ENCODE measurements at regions not wholly inside any gene's neighbourhood (a gene's known extent, or its start where the extent isn't known, plus 50 kb on each side); places are given as distances from the start of the nearest gene placed in this dataset.

DNA sequence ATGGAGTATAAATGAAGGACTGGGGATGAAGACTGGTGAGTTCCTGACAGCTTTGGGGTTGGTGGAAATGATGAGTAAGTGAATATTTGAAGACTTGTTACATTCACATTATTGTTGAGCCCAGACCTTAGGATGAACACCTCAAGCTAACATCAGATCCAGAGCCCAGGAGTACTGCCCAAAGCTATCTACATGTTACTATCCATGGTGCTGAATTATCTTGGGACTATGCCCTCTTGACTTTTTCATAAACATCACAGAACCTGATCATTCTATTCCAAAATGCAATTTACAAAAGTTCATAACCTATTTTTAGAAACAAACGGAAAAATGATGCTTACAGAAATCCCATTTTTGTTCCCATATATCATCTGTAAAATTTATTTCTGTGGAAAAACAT lies 613.3 kb downstream of the TUSC7 start:
- DNase-seq: no peak

DNA sequence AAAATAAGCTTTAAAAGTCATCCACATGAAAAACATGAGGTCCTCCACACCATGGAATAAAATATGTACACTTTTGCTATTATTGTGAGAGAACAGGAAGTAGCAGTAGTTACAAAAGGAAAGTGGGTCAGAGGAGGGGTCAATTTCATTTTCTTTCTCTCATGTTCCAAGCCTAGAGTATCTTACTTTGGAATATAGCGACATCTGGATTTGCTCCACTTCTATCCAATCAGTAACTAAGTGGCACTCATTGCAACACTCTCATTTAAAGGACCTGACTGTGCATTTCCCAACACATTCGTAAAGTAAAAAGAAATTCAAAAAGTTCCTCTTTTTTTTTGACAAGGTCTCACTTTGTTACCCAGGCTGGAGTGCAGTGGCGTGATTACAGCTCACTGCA lies 637.3 kb downstream of the TUSC7 start:
- no peak for DNase-seq

DNA sequence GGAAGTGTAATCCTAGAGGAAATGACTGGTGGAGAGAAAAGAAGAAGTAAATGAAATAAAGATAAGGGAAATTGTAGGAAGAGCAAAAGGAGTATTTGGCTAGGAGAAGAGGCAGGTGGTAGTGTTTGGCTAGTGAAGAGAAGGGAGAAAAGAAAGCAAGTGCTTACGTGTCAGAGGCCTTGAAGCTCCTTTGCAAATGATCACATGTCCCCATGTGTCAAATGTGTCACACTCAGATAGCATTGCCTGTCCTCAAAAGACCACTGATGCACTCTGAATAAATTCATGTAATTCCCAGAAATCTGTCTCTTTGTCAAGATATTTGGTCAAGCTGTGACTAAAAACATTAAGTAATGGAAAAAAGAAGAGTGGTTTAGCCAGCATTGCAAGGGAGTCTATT lies 639.3 kb downstream of the TUSC7 start:
- no peak for DNase-seq

DNA sequence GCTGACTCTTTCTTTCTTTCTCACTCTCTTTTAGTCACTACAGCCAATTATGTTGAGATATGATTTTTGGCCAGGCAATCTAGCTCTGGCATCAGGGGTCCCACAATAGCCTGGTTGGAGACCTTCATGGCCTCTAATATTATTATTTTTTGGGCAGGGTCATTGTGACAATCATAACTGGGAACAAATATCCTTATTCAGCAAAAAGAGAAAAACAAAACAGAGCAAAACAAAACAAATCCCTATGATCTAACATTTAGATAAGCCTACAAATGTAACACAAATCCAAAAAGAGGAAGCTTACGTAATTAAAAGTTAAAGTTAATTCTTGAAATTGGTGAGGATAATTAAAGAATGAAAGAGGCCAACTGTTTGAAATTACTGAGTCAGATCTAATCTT lies 640.0 kb downstream of the TUSC7 start:
- no peak for DNase-seq

DNA sequence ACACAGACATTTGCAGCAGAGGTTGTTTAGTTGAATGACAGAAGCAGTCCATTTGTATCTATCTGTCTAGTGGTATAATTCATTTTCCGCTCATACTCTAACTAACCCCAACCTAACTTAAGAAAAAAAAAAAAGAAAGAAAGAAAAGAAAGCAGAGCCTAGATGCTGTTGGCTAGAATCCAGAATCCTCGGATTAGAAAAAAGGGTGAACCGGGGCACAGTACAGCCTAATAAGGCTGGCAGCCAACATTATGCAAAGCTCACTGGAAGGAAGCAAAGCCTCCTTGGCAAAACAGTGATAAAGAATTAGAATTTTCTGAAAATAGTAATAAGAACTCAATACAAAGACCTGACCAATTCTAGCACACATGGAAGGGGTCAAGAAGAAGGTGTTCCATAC lies 640.8 kb downstream of the TUSC7 start:
- no peak for DNase-seq

DNA sequence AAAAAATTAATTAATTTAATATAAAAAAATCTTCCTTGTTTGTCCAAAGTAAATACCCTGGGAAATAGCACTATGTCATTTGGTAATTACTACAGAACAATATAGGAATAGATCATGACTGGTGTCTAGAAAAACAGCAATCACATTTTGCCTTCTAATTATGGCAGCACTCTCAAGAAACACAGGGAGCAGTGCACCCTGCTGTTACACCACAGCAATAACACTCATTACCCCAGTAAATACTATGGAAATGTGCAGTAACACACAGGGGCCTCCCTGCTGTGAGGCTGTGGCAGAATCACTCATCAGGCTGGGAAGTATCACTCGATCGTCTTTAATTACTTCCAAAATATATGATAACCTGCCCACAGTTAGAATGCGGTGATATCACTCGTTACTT lies 646.0 kb downstream of the TUSC7 start:
- DNase-seq: peak; percentile 38

DNA sequence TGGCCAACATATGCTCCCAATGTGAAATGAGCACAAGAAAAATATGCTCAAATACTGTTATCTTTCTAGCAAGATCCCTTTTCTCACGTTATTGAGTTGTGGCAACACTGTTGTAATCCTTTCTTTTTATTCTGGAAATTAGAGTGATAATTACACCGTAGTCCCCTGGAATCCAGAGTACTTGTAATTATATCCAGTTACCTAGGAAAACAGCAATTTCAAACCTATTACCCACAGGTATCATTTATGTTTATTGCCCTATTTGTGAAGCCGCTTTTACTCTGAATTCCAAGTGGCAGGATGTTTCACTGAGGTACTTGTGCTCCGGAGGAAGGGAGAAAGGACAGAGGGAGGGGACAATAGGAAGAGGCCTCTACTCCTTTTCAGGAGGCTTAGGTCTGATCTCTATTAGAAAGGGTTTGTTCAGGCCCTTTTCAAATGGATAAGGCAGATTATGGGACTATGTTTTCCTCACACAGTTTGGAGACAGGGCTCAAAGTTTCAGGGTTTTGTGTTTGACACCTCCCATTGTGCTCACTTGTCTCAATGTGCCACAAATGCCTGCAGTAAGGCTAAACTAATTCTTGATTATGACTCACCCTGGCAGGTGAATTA lies 646.6 kb downstream of the TUSC7 start:
- peak; percentile 17 for DNase-seq

DNA sequence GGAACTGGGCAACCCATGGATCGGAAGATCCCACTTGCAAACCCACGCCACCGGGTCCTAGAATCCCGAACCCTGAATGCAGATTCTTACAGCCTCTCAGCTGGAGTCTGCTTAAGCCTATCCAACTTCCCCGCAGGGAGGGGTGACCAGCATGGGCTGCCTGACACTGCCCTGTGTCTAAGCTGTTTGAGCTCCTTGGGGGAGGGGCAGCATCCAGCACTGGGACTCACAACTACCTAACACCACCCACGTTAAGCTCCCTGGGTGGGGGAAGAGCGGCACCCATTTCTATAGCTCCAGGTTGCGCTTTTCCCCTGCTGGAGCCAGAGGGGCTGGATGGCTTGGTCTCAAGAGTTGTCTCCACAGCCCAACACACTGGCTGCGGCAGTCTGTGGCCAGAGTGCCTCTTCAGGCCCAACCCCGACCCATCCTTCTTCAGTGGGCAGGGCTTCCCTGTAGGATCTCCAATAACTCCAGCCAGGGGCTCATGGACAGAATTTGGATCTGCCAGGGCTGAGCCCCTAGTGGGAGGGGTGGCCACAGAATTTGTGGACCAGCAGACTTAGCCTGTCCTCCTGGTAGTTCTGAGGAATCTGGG lies 649.2 kb downstream of the TUSC7 start:
- DNase-seq: no peak

DNA sequence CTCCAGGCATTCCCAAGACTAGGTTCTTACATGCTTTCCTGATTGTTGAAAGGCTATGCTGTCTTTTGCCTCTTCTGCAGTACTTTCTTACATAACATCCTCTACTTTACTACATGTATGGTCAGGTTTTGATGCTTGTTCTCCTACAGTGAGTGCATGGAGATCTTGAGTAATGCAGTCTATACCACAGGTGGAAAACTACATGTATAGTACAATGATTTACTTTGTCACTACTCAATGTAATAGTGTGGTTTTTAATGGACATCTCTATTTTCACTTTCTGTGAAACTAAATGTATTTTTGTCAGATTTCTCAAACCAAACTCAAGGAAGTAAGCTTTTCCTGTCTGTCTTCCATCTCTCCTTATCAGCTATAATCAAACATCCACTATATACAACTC lies 657.0 kb downstream of the TUSC7 start:
- no peak for DNase-seq

DNA sequence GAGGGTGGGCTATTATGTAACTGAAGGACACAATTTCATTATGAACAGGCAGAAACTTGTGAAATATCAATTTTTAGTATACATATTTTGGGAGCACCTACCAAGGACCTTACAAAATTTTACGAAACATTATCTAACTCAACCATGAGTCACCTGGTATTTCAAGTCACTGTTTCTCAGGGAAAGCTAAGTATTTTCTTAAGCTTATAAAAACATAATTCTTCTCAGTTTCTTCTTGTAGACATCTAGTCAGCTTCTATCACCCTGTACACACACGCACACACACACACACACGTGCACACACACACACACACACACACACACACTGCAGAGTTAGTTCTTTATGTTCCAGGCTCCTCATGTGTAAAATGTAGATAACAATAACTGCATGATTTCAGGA lies 658.3 kb downstream of the TUSC7 start:
- DNase-seq: no peak

DNA sequence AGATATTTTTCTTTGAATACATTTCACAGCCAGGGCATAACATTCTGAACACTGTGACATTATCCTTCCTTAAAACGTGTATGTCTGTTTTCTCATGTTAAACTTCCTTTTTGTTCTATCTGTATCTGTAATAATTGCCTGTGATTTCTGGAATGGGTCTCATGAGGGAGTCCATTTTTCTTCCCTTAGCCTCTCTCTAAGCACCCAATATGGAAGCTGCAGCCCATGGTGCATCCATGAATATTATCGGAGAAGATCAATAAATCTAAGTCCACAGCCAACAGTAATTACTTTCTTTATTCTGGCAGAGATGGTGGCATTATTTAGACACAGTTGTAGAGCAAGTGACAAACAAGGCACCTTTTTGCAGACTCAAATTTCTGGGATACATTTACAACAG lies 671.1 kb downstream of the TUSC7 start:
- no peak for DNase-seq

DNA sequence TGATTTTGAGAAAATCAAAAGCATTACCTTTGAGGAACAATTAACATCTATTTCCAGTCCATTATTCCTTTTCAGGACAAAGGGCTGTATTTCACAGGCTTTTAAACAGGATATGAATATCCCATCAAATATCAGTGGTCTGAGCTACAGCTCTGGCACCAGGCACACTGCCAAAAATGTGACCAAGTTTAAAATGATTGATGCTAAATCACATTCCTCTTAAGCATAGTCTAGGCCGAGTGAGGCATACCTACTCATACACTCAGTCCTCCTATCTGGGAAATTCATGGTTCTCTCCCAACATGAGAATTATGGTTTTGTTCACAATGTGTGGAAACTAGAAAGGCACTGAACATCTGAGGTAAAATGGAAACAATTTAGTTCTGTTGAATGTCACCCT lies 683.5 kb downstream of the TUSC7 start:
- no peak for DNase-seq

DNA sequence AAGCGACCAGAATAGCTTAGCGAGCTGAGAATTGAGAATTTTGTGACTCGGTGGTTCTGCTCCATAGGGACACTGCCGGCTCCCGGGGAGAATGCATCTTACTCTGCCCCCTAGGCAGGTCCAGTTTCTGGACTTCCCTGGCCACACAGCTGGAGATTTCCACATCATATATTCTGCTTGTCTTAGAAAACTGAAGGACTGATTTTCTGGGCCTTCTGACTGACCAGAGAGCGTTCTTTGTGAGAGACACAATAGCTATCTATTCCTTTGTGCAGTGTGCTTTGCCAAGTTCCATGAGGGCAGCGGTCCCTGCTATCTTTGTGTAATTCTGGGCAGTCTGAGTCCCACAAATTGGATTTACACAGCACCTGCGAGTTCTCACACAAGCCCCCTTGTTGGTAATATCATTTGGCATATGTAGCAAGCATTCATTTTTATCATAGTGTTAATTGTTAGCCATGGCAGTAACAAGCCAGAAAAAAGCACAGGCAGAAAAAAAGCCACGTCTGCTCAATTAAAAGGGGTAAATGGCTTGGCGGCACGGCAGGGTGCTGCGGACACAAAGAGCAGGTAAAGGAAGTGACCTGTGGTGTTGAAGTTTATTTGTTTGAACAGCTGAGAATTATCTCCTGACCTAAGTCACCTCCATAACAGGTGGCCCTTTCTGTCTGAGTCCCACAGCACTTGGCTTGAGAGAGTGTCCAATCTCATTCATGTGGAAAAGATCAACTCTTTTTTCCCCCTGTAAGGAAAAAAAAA lies 688.7 kb downstream of the TUSC7 start:
- peak; percentile 74 for DNase-seq

DNA sequence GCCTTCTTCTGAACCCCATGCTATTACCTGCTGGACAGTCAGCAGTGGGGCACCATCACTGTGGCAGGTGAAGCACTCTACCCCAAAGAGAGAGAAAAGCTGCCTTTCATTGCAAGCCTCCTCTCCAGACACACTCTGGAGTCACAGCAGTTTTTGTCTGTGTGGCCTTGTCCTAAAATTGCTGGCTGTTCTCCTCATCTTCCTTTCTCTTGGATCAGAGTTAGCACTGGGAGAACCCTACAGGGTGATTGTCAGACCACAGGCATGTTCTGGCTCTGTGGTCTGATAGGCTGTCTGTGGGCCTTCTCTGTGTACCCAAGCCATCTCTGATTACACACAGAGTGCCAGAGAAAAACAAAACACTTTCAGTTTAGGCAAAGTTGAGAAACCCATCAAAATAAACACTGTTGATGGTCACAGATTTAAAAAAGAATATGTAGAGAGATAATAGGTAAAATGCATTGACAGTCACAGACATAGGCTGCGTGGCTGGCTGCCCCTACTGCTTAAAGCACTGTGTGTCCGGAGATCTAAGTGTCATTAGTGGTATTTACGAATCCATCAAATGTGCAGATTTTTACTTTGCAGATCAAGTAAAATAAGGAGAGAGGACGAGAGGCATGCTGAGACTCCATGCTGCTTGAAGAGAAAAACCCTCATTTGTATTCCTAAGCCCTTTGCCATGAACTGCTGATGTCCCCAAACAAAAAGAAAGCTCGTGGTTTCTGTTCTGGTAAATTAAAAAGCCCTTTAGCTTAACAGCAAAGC lies 689.9 kb downstream of the TUSC7 start:
- no peak for DNase-seq

DNA sequence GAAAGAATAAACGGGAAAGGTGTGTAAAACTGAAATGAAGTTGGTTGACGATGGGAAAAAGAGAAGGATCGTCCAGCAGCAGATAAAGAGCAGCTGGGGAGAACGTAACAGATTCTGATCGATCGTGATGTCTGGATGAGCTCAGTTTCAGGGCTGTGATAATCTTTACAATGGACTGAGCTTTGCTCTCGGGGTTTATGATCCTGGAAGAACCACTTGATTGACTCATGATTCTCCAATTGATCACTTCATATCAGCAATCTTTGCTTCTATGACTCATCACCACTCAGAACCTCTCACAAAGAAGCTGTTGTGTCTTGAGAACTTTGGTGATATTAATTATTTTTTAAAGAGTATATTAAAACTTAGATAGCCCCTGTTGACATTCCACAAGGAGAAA lies 690.7 kb downstream of the TUSC7 start:
- DNase-seq: no peak

DNA sequence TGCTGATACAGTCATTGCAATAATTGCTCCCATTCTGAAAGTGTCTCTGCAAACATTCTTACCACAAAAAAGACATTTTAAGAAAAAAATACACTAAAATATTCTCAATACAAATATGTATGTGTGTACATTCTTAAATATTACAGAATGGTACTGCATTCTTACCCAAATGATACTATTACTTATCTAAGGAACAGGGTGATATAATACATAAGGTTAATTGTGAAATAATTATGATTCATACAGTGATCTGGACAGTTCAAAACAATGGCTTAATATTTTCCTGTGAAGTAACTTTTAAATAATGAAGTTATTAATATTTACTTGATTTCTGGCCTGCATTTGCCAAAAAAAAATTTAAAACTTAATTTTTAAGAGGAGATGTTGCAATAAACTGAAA lies 694.6 kb downstream of the TUSC7 start:
- DNase-seq: no peak

DNA sequence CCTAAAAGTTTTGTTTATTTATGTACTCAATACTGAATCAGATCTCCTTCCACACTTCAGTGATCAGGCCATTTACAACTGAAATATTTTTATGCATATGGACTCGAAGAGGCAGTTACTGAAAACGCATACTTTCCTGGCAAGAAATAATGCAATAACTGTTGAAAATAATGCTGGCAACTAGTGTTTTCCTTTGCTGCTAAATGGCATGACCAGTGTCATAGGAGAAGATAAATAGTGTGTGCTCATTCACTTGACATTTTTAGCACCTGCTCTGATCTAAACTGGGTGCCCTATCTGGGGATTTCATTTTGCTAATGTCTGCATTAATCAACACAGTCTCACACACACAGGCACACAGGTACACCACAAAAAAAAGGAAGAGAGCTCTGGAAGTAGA lies 695.2 kb downstream of the TUSC7 start:
- peak; percentile 62 for DNase-seq

DNA sequence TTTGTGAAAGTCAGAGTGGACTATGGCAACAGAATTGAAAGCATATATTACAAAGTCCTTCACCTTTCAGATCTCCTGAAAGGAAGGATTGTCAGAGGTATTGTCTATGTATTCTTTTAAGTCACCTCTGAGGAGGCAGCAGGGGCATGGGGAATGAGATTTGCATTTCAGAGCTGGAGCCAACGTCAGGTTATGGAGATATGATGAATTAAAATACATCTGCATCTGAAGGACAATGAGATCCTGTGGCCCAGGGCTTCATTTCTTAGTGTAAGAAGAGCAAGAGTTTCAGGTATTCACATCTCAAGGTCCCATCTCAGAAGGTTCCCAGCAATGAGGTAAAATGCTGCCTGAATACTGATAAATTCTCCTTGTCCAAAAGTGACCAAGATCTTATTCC lies 695.8 kb downstream of the TUSC7 start:
- DNase-seq: no peak

DNA sequence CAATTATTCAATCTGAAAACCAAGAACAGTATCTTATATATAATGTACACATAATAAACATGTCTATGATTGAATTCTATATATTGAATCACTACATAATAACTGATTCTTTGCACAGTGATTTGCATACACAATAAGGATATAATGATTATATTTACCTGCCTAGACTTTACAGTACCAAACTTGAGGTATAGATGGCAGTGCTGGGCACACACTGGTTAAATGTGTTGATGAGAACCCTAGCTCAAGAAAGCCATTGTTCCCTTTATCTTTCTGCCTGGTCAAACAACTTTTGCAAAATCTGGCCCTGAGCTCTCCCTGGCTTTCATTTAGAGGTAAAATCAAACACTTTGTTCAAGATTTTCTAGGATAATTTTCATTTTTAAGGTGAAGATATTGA lies 697.7 kb downstream of the TUSC7 start:
- peak; percentile 18 for DNase-seq

DNA sequence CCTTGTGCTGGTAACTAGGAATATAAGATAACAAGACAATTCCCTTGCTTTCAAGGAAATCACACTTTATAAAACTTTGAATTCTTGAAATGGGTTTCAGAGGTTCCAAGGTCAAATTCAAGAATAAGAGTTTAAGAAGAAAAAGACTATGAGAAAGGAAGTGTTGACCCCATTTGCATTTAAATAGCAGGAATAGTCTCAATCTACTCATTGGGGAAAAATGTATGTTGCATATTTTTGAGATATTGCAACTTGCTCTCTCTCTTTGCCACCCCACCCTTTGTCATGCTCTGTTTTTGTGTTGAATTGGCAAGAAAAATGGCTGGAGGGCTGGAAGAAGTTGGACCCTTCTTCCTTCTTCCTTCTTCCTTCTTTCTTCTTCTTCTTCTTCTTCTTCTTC lies 699.2 kb downstream of the TUSC7 start:
- no peak for DNase-seq

DNA sequence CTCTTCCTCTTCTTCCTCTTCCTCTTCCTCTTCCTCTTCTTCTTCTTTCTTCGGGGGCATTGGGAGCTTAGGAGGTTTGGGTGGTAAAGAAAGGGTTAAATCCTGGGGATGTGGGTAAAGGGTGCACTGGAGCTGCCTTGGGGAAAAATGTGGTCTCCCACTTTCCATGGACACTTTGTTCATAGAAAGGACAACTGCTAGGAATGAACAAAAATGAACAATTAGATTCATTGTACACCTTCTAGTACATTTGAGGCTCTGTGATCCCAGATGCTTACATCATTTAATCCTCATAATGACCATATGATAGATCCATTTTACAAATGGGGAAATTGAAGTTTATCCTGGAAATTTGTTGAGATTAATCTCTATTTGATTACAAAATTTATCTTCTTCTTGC lies 699.7 kb downstream of the TUSC7 start:
- DNase-seq: no peak

DNA sequence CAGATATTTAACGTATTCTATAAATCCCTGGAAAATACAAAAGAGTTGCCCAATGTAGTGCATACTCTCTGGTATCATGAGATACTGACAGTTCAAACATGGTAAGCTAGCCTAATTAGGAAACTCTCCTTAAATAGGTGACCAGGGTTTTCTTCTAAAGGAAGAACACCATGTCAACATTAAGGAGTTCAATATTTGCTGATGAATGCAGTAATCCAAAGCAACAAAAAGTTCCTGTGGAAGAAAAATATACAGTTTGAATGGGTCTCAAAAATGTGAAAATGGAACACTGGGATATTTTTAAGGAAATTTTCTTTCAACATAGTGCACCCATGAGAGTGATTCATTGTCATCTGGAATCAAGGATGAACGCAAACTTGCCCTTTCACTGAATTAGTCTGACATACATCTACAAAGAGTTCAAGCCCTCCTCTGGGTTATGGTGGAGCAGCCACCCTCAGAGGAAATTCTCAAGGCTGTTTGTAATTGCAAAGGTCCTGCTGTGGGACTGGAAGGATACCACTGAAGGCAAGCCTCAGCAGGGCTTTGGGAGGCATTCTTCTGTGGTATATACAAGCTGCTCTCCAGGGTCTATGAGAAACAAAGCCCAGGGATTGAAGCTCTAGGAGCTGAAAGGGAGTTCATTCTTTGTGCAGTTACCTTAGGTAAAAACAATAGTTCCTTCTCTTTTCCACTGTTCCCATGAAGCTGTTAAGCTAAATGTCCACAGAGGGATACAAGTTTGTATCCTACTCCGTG lies 700.3 kb downstream of the TUSC7 start:
- no peak for DNase-seq

DNA sequence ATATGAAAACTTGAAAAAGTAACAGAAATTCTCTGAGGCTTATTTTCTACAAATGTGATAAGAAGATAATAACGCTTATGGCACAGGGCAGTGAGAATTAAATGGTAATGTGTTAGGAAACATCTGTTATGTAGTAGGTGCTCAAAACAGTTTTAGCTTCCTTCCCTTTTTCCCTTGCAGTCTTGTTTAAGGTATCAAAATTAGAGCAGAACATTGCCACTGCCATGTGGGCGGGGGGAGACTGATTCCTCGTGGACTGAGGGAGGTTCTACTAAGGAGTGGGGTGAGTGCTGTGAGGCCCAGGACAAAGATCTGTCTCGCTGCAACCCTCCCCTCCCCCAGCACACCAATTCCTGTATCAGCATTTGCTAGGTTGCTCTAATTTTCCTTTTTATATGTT lies 702.4 kb downstream of the TUSC7 start:
- DNase-seq: no peak
